PC-3 (cell line): ENCODE measurements at regions not wholly inside any gene's neighbourhood (a gene's known extent, or its start where the extent isn't known, plus 50 kb on each side); places are given as distances from the start of the nearest gene placed in this dataset.

Experiments used
- ATAC-seq: fragments of 200-7000 bp; cut with Tn5 transposase; 2 replicates; pipeline ENCODE4 v1.9.1; 2020; ENCODE audit warnings: mild to moderate bottlenecking, moderate library complexity
- BruUV-seq: library from RNA; stranded (reverse); fragments of 400-500 nt; replicated peaks from 2 replicates; lab custom pipeline; 2021; lab: Mats Ljungman, UMichigan
- CTCF ChIA-PET: fragments of 300-600 bp; sonication (Branson Sonifier 250); formaldehyde crosslinking; loops from one replicate; lab custom pipeline; 2022; ENCODE audit warnings: antibody characterized with exemption; lab: Charles Lee
- POLR2A ChIA-PET: fragments of 300-600 bp; sonication (Branson Sonifier 250); formaldehyde crosslinking; loops from one replicate; lab custom pipeline; 2022; ENCODE audit warnings: antibody characterized with exemption; ENCODE audit not compliant: unreplicated experiment; lab: Charles Lee
- DNase-seq: peaks from one replicate; pipeline ENCODE4 v3.0.0-alpha.2; 2015
- H2AFZ ChIP-seq: fragments of 300-600 bp; sonication (generic); 2 replicates; pipeline ENCODE4 v1.6.0; 2016; ENCODE audit warnings: antibody characterized with exemption, low read length
- H3F3A ChIP-seq: fragments of 300-600 bp; sonication (generic); one replicate; pipeline ENCODE4 v1.6.0; 2017; ENCODE audit warnings: antibody characterized with exemption, low read length, control low read depth, mild to moderate bottlenecking; ENCODE audit not compliant: unreplicated experiment
- H3K27ac ChIP-seq: fragments of 300-600 bp; sonication (generic); 2 replicates; pipeline ENCODE4 v1.5.1; 2016; ENCODE audit warnings: mild to moderate bottlenecking, low read length
- H3K27me3 ChIP-seq: fragments of 300-600 bp; sonication (generic); 2 replicates; pipeline ENCODE4 v1.6.1; 2016; ENCODE audit warnings: low read length, mixed read lengths
- H3K36me3 ChIP-seq: fragments of 300-600 bp; sonication (generic); 2 replicates; pipeline ENCODE4 v1.6.1; 2016; ENCODE audit warnings: low read depth, mixed run types, low read length, mixed read lengths
- H3K4me1 ChIP-seq: fragments of 300-600 bp; sonication (generic); 2 replicates; pipeline ENCODE4 v1.5.1; 2016; ENCODE audit warnings: low read length; ENCODE audit not compliant: insufficient read depth
- H3K4me2 ChIP-seq: fragments of 300-600 bp; sonication (generic); 2 replicates; pipeline ENCODE4 v1.6.0; 2016; ENCODE audit warnings: low read length
- H3K4me3 ChIP-seq: fragments of 300-600 bp; sonication (generic); 2 replicates; pipeline ENCODE4 v1.5.1; 2016; ENCODE audit warnings: mild to moderate bottlenecking, low read length, mixed read lengths
- H3K79me2 ChIP-seq: fragments of 300-600 bp; sonication (generic); 2 replicates; pipeline ENCODE4 v1.6.1; 2017; ENCODE audit warnings: low read length, mixed read lengths
- H3K9ac ChIP-seq: fragments of 300-600 bp; sonication (generic); 2 replicates; pipeline ENCODE4 v1.6.0; 2016; ENCODE audit warnings: mild to moderate bottlenecking, low read length
- H3K9me2 ChIP-seq: fragments of 300-600 bp; sonication (generic); replicated peaks from 2 replicates; pipeline ENCODE4 v1.6.1; 2016; ENCODE audit warnings: mixed run types, low read length, mixed read lengths
- H3K9me3 ChIP-seq: fragments of 300-600 bp; sonication (generic); 2 replicates; pipeline ENCODE4 v1.6.1; 2016; ENCODE audit warnings: low read length, mixed read lengths
- H4K20me1 ChIP-seq: fragments of 300-600 bp; sonication (generic); 2 replicates; pipeline ENCODE4 v1.6.1; 2016; ENCODE audit warnings: low read length, mixed read lengths
- CTCF ChIP-seq: fragments of 300-600 bp; sonication (generic); conservative IDR thresholded peaks from 2 replicates; pipeline ENCODE4 v1.5.1; 2017; ENCODE audit warnings: antibody characterized with exemption, low read depth, mild to moderate bottlenecking, low read length
- EZH2 ChIP-seq: fragments of 300-600 bp; sonication (generic); IDR thresholded peaks from one replicate; pipeline ENCODE4 v1.6.1; 2017; ENCODE audit warnings: antibody characterized with exemption, mild to moderate bottlenecking, low read length; ENCODE audit not compliant: unreplicated experiment
- EZH2phosphoT487 ChIP-seq: fragments of 300-600 bp; sonication (generic); IDR thresholded peaks from 2 replicates; pipeline ENCODE4 v1.6.1; 2018; ENCODE audit warnings: mild to moderate bottlenecking, antibody characterized with exemption, low read length, borderline replicate concordance
- intact Hi-C: fragments of 100-400 bp; cut with micrococcal nuclease; formaldehyde crosslinking; loops from 2 replicates; pipeline ENCODE4 v1.9.0; 2023

GRCh38 chr17:14940938-14941265 is 324.2 kb downstream of the PMP22 start:
- Histone ChIP-seq H4K20me1 (no peaks in the 10 kb centered on the region), H3K4me2 (no peak overlapping the region), H3K79me2 (no peaks in the 10 kb centered on the region), H3K9me3 (no peaks in the 10 kb centered on the region), H3K4me1 (no peaks in the 10 kb centered on the region), H3F3A (no peaks in the 10 kb centered on the region), H3K36me3 (no peaks in the 10 kb centered on the region), H3K4me3 (no peak overlapping the region), H3K9me2 (no peaks in the 10 kb centered on the region), H2AFZ (no peak overlapping the region), H3K9ac (no peak overlapping the region), H3K27ac (no peak overlapping the region), H3K27me3 (peaks cover 9% of the 10 kb centered on the region; the same call in 1 of the 2 replicates)
- no TSS peak for BruUV-seq
- TF ChIP-seq EZH2 (no peak), EZH2phosphoT487 (no peak), CTCF (no peak)
- ChIA-PET POLR2A (no interaction called here), CTCF (no interaction called here)
- peak; percentile 7 for DNase-seq
- ATAC-seq = no peak
- intact Hi-C loops = no loop called here

GRCh38 chr17:14940108-14940937 is 324.8 kb downstream of the PMP22 start:
- CTCF ChIA-PET = no interaction called here
- BruUV-seq = no TSS peak

More at GRCh38 chr17:14940108-14940937, 324.8 kb downstream of the PMP22 start:
- H3K79me2 ChIP-seq = no peaks in the 10 kb centered on the region
- TF ChIP-seq CTCF = no peak
- no peak for TF ChIP-seq EZH2phosphoT487
- TF ChIP-seq EZH2 = no peak
- H4K20me1 ChIP-seq = no peaks in the 10 kb centered on the region
- POLR2A ChIA-PET = no interaction called here
- H3K9ac ChIP-seq = no peak overlapping the region
- no peak overlapping the region for H3K4me3 ChIP-seq
- H3K4me1 ChIP-seq = no peaks in the 10 kb centered on the region
- H3K27me3 ChIP-seq = peaks cover 10% of the 10 kb centered on the region; the same call in 1 of the 2 replicates
- H3K9me3 ChIP-seq = no peaks in the 10 kb centered on the region
- DNase-seq = no peak
- H3K9me2 ChIP-seq = no peaks in the 10 kb centered on the region
- no peak overlapping the region for H3K4me2 ChIP-seq
- intact Hi-C loops = no loop called here
- no peaks in the 10 kb centered on the region for H3F3A ChIP-seq
- H3K27ac ChIP-seq = no peak overlapping the region
- ATAC-seq = no peak
- H3K36me3 ChIP-seq = no peaks in the 10 kb centered on the region
- no peak overlapping the region for H2AFZ ChIP-seq
